Hematopoietic multipotent progenitor cell treated with erythropoietin and hydrocortisone succinate and interleukin-3 and kit ligand, for 17 days (in vitro differentiated cells): ENCODE measurements at regions not wholly inside any gene's neighbourhood (a gene's known extent, or its start where the extent isn't known, plus 50 kb on each side); places are given as distances from the start of the nearest gene placed in this dataset.
"Not testable (repeated sequence)": the region's sequence is repeated elsewhere in the genome, so short reads cannot be mapped to it uniquely, and the experiment has no call there.

Source experiments
- DNase-seq: peaks from one replicate; pipeline ENCODE4 v3.0.0-alpha.2; 2015; ENCODE audit warnings: low spot score

DNA sequence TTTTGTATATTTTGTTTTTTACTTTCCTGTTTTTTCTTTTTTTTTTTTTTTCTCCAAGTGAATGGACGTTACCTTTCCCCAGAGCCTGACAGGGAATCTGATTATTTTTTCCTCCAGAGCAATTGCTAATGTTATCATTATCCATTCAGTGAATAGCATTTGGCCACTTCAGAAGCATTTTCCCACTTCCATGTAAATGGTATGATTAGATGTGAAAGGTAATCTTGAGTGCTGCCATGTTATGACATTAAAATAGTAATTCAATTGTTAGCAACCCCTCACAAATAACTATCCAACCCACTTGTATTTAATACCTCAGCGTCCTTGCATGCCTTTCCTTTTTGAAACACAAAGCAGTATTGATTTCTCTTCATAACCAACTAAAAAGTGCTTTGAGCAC lies 1243.8 kb downstream of the CDH8 start:
- DNase-seq: no peak

DNA sequence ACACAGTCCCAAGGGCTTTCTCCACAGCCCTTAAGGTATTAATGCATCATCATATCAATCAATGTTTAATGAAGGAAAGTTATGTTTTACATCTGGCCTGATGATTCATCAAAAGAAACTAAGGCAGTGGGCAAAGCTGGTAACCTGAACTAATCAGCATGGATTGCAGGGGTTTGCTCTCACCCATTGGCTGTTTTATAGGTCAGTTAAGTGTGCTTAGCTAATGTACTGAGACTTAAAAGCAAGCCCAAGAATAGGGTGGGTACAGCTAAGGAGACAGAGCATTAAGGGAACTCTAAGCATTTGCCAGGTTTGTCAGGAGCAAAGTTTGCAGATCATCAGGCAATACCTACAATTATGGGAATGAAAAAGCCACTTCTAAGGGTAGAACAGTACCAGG lies 1247.6 kb downstream of the CDH8 start:
- DNase-seq: no peak

DNA sequence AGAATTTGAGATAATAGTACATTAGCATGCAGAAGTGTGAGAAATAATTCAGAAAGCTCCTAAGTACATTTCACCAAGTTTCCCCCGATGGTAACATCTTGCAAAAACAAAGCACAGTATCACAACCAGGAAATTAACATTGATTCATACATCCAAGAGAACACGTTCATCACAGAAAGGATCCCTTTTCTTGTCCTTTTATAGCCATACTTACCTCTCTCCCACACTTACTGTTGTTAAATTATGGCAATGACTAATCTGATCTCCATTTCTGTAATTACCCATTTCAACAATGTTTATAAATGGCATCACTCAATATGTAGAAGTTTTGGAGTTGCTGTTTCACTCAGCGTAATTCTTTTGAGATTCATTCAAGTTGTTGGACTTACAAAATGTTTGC lies 1260.0 kb downstream of the CDH8 start:
- DNase-seq: no peak

DNA sequence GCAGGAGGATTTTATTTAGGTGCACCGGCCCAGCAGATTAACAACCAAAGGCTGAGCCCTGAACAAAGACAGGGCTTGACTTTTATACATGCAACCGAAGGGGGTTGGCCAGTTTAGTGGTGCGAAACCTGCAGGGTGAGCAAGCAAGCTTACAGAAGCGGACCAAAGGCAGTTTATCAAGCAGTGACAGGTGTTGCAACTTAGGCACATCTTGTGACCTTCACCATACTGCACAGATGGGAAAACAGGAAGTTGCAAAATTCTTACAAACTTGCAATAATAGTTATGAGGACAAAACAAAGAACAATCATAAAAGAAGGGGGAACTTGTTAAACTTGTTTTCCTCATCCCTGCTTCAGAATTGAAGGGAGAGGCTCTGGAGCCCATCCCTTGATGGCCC lies 1265.1 kb downstream of the CDH8 start:
- no peak for DNase-seq

DNA sequence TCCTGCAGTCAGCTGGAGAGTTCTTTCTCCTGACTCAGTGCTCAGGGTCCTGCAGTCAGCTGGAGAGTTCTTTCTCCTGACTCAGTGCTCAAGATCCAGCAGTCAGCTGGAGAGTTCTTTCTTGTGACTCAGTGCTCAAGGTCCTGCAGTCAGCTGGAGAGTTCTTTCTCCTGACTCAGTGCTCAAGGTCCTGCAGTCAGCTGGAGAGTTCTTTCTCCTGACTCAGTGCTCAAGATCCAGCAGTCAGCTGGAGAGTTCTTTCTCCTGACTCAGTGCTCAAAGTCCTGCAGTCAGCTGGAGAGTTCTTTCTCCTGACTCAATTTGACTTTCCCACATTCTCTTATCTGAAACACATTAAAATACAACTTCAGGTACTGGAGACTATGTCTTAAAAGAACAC lies 1265.9 kb downstream of the CDH8 start:
- DNase-seq: not testable (repeated sequence)

DNA sequence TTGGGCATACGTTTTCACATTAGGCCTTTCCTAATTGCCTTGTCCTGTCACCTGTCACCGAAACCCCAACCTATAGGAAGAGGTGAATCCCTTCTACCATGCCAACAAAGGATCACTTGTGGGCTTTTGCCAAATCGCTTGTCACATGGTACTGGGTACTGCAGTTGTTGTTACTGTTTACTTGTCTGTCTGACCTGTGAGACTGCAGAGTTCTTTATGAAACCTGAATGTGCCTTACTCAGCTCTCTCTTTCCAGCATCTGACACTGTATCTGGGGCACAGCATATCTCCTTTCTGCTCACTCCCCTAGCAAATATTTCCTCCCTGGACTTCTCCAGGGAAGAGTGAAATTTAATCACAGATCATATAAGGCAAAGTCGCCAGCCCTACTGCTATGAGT lies 1272.4 kb downstream of the CDH8 start:
- DNase-seq: no peak

DNA sequence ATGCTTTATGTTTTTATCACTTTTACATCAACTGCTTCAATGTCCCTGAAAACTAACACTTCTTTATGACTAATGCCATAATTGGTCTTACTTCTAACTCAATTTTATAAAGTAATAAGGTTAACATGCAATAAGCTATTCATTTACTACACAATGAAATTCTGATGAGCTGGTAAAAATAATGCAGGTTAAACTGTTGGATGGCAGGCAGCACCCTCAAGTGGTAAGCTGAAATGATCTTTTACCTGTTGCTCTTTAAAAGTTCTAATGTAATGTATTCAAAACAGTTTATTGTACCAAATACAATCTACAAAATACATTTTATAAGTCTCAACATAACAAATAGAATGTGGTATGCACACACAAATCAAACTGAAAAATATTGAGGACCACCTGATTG lies 1280.3 kb downstream of the CDH8 start:
- no peak for DNase-seq

DNA sequence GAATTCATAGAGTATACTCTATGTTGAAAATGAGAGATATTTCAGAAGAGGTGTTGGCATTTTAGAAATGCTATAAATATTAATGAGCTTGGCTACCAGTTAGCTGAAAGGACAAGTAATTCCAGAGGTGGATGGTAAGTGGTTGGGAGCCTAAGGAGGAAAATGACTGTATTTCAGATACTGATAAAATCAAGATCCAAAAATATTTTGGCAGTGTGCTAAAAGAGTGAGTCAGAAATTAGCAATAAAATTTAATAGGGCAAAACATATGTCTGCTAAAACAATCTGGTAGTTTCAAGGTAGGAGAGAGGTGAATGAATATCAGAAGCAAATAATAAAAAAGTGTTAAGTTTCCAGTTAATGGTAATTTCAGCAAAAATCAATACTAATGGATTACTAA lies 1287.9 kb downstream of the CDH8 start:
- no peak for DNase-seq

DNA sequence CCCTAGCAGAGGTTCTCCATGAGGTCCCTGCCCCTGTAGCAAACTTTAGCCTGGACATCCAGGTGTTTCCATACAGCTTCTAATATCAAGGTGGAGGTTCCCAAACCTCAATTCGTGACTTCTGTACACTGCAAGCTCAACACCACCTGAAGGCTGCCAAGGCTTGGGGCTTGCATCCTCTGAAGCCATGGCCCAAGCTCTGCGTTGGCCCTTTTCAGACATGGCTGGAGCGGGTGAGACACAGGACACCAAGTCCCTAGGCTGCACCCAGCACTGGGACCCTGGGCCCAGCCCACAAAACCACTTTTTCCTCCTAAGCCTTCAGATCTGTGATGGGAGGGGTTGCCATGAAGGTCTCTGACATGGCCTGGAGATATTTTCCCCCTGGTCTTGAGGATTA lies 1292.0 kb downstream of the CDH8 start:
- no peak for DNase-seq

DNA sequence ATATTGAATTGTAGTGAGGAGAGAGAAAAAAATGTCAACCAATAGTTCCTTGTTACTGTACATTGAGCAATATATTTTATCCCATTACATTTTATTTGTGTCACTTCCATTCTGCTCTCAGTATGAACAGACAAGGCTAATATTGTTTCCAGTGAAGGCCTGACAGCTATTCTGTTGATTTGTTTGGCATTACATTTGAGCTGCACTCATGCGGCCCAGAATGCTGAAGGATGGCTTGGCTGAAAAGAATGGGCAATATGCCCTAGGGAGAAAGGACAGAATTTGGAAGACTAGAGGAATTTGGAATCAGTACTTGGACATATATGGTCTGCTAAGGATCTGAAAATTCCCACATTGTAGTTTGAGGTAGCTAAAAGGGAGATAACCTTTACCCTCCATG lies 1294.4 kb downstream of the CDH8 start:
- no peak for DNase-seq

DNA sequence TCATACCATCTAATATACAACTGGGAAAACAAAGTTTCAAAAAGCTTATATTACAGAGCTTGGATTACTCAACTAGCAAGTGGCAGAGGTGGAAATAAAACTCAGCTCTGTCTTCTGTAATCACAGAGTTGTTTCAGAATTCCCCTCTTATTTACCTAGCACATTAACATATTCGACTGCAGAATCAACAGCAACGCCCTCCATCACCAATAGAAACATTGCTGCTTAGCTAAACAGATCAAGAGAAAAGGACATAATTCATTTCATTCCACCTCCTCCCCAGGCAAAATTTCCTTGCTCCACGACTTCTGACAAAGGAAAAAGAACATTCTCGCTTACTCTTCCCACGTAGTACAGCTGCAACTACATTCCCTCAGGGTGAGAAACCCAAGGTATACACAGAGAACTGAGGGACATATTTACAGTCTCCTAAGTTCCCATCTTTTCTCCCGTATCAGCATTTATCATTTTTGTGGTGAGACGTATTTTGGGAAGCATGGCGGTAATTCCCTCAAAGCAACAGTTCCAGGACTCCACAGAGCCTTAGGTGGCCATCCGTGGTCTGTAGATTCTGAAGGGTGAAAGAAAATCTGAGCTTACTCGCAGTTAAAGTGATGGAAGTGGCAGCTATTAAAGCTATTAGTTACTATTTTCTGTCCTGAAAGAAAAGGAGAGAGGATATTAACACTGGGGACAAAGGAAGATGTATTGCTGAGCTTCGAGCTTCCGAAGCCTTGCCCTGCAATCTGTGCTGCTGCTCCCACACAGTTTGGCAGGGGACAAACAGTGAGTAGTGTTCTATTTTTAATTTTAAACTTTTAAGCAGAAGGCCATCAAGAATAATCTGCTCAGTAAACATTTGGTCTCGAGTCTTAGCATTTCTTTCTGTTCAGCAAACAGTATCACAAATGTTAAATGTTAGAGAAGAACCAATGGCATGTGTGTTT lies 1296.2 kb downstream of the CDH8 start:
- DNase-seq: no peak

DNA sequence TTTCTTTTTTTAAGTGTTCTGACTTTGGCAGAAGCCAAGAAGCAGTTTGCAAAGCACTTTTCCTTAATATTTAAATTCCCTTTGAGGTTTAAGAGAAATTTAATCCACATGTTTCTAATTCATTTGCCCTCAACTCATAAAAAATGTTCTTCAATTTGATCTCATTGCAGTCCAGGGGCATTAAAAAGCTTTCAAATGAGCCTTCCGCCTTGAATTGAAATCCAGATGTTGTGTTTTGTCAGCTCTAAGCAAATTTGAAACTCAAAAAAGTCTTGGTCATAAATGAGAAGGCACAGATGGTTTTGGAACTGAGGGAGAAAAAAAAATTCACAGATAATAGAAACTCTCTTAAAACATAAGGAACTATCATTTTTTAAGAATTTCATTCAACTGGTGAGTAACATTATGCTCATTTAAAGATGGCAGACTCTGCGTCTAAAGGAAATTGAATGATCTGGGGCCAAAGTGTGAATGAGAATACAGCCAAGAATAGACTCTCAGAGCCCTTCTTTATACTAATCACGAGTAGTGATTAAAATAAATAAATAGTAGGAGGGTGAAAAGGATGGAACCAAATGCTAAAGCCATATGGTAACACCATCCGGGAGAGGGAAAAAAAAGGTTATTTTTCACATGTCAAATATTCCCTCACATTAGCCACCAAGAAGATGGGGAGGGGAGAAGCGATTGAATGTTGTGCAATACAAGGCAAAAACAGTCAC lies 1304.7 kb downstream of the CDH8 start:
- DNase-seq: no peak

DNA sequence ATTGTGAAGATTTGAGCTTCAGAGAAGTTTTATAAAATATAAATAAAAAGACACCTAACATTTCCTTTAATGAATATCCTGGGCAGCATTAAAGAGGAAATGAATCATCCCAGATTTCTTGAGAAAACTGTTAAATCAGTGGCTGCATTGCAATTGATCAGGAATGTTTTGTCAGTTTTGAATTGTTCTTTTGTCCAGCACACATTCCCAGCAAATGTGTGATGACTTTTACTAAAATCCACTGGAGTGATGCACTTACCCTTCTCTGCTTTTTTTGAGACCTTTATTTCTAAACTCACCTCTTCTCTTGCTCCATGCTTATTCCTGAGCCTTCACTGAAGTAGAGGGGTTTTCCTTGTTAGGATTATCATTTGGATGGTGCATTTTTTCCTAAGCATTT lies 1307.2 kb downstream of the CDH8 start:
- DNase-seq: no peak

DNA sequence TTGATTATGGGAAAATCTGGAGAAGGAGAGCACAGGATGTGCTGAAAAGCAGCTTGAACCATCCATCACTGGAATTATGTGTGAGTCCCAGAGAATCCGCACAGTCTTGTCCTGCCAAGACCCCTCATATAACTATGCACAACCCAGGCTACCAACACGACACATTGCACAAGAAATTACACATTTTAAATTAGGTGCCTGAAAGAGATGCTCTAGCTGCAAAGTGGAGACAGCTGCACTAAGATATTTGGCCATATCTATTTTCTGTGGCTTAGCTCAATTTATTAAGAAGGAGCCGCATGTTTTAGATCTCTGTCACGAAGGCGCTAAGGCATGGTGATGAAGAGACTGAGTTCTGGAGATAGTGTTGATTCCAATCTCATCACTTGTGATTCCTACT lies 1308.4 kb downstream of the CDH8 start:
- DNase-seq: no peak

DNA sequence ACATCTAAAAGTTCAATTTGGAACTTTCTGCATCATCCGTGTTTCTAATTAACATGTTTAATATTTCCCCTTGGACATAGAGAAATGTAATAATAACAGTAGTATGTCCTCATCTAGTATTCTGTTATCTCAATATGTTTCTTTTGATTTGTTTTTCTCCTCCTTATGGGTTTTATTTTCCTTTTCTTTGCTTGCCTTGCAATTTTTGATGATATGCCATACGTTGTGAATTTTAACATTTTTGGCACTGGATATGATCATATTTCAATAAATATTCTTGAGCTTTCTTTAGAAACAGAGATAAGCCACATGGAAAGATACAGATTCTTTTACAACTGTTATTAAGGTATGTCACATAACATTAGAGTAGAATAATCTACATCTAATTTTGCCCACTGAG lies 1316.2 kb downstream of the CDH8 start:
- no peak for DNase-seq

DNA sequence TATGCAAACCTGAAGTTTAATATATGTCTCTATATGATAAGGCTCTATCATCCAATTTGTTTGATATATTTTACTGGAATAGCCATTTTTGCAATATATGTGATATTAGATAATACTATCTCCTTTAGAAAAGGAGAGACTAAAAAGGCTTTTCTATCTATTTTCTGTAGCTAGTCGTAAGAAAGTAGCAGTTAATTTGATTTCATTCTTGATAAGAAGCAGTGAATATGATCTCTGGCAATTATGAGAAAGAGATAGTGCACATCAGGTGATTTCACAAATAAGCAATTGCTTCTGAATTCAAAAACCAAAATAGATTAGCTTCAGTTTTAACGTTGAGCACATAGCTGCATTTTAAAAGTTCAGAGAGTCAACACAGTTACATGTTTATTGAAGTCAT lies 1318.4 kb downstream of the CDH8 start:
- DNase-seq: no peak

DNA sequence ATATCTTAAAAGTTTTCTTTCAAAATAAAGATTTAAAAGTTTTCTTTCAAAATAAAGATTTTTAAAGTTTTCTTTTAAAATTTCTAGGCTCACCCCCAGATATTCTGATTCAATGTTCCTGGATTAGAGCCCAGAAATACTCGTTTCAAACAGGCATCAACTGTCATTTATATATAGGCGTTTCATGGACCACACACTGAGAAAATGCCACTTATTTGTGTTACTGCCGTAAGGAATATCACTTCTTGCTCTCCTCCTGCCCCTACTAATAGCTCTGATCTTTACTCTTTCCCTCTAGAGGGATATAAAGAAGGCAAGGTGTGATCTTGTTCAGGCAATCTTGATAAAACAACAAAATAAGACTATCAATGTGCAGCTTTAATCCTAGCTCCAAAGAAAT lies 1324.1 kb downstream of the CDH8 start:
- no peak for DNase-seq

DNA sequence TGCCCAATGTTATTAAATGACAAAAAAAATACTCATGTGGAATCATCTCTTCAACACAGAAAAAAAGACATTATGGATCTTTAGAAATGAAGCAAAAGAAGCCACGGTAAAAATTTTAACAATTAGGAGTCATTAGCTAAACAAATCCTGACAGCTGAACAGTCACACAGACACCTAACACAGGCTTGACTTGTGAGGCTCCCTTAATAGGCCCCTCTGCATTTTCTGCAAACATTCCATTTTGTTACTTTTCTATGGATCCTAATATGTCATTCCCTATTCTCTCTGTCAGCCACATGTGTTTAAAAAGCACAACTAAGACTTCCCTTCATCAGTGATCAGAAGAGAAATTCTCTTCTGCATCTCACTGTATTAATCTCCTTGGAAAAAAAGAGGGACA lies 1331.5 kb downstream of the CDH8 start:
- DNase-seq: no peak

DNA sequence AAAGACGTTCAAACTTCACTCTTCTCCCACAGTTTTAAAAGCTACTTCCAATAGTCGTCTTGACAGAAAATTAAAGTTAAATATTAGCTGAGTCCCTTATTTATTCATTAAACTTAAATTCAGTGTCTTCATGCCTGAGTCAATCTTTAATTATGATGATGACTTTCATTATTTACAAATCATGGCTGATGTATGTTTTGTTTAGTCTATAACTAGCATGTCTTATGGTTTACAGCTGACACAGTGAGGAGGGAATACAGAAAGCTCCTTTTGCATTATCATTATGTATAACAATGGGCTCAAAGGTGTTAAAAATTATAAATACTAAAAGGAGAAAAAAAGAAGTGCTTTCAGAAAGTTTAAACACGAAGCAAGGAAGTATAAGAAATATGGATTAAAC lies 1333.1 kb downstream of the CDH8 start:
- DNase-seq: no peak

DNA sequence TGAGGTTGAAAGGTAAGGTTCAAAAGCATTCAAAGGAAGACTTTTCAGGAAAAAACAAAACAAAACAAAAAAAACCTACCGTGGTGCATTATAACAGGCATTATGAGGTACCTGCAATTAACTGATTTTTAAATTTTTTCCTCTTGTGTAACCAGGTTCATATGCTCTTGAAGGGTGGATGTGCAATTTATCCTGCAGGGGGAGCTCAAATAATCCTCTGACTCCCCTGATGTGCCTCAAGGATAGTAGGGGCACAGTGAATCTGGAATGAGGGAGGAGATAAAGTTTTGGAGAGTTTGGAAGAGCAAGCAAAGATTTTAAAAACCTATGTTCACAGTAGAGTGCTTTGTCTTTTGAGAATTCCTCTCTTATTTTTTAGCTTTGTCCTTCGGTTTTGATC lies 1349.4 kb downstream of the CDH8 start:
- DNase-seq: no peak

DNA sequence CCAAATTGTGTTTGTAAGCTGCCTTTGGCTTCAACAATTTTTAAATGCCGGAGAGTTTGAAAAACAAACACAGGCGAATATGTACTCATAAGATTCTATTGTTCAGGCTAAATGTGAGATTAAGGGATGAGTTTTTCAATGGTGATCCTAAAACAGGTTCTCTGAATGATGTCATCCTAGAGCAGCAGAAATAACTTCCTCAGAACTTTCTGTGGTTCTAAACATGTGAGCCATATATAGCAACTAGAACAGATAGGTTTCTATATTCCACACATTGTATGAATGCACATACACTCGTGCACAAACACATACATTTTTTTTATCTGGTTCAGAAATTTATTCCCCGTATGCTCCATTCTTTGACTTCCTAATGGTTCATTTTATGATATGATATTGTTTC lies 1352.2 kb downstream of the CDH8 start:
- DNase-seq: no peak

DNA sequence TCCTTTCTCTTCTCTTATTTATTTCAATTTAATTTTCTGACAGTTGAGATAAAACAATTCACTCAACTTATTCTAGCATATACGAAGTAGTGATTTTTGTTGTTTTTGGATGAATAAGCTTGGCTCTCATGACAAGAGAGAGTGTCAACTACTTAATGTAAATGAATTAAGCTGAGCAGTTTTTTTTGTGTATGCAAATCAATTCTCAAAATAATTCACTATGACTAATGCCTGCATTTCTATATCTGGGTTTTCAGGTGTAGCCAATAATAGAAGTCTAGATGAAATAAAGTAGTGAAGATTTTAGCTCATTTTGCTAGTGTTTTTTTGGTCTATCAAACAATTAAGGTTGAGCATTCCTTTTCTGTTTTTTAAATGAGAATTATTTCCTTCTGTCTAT lies 1354.0 kb downstream of the CDH8 start:
- no peak for DNase-seq

DNA sequence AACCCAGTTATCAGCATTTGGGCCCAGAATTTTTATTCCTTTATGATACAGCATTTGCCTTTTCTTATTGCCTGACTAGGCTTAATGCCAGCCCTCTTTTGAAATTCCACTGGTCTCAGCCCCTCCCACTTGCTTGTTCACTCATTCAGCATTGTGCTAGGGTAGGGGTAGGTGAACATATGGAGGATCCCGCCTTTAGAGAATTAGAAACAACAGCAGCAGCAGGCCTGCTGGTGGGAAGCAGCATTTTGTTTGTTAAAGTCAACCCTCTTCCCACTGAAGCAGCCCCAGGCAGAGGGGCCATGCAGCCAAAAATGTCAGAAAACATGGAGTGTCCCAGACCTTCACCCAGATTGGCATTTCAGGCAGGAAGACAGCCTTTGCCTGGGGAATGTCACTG lies 1355.2 kb downstream of the CDH8 start:
- no peak for DNase-seq

DNA sequence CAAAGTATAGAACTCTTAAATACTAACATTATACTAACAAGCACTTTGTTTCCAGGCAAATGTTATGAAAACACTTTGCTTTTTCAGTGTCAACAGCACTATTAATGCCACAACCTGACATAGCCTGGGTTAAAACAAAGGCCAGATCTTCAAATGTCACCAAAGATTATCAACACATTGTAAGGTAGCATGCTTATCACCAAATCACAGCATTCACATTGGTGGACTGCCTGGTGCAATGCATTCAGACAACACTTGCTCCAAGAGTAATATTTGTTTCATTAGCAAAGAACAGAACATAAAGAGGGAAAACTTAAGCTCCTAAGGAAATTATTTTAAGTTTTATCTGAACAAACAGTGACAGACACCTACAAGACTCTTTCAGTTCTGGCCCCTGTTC lies 1361.2 kb downstream of the CDH8 start:
- DNase-seq: no peak
